ENCODE measurements at regions not wholly inside any gene's neighbourhood (a gene's known extent, or its start where the extent isn't known, plus 50 kb on each side); places are given as distances from the start of the nearest gene placed in this dataset.

- dilution Hi-C loops (cut with MboI; ENCODE audit: extremely low pct_ligation_motif_present, low sequenced_read_pairs), result no loop called here
- no peaks in the 10 kb centered on the region for H3K36me3 ChIP-seq (ENCODE audit: control insufficient read depth in 2 of 2, extremely low read depth in 1 of 2, insufficient read depth in 2 of 2, low read length in 2 of 2)
These were observed 716.1 kb downstream of the QKI start for GRCh38 chr6:164130585-164130984.

GRCh38 chr6:164130151-164130550 is 715.6 kb downstream of the QKI start:
- H3K9me1 ChIP-seq (ENCODE audit: control insufficient read depth, extremely low read depth, insufficient read depth, low read length), result no peaks in the 10 kb centered on the region
- H3K4me2 ChIP-seq (ENCODE audit: control insufficient read depth, extremely low read depth, insufficient read depth, low read depth, low read length), result no peak overlapping the region
- H3K4me3 ChIP-seq (ENCODE audit: control insufficient read depth in 2 of 3, extremely low read depth in 1 of 3, insufficient read depth in 2 of 3, low read depth in 1 of 3, low read length in 3 of 3), result no peak overlapping the region
- H3K9me3 ChIP-seq (ENCODE audit: control insufficient read depth, low read depth, low read length), result peaks cover 2% of the 10 kb centered on the region
- DNase-seq (ENCODE audit: low read depth, low spot score) (no peak), FAIRE-seq (no peak)
- no peaks in the 10 kb centered on the region for H3K36me3 ChIP-seq (ENCODE audit: control insufficient read depth in 2 of 2, extremely low read depth in 1 of 2, insufficient read depth in 2 of 2, low read length in 2 of 2)
- no peaks in the 10 kb centered on the region for H3K79me2 ChIP-seq (ENCODE audit: control insufficient read depth, insufficient read depth, low read length)
- H3K27ac ChIP-seq (ENCODE audit: control insufficient read depth, insufficient read depth, low read length), result no peak overlapping the region
- dilution Hi-C loops (cut with MboI; ENCODE audit: extremely low pct_ligation_motif_present, low sequenced_read_pairs), result no loop called here
- H4K20me1 ChIP-seq (ENCODE audit: control insufficient read depth, extremely low read depth, insufficient read depth, low read length), result no peaks in the 10 kb centered on the region
- no peak overlapping the region for H3K9ac ChIP-seq (ENCODE audit: control insufficient read depth, extremely low read depth, insufficient read depth, low read length)
- H3K27me3 ChIP-seq (ENCODE audit: control insufficient read depth, extremely low read depth, insufficient read depth, low read length), result no peaks in the 10 kb centered on the region
- no peak overlapping the region for H2AFZ ChIP-seq (ENCODE audit: control insufficient read depth, low read length)
- TF ChIP-seq EZH2 (IDR thresholded peaks at IDR 0.05; ENCODE audit: low read length) (no peak), CTCF (optimal IDR thresholded peaks at IDR 0.05 in 1 of 3, IDR thresholded peaks at IDR 0.05 in 1 of 3, conservative IDR thresholded peaks at IDR 0.05 in 1 of 3; ENCODE audit: extremely low read depth in 1 of 3, insufficient read depth in 2 of 3, low read length in 3 of 3) (no peak)
- no peaks in the 10 kb centered on the region for H3K4me1 ChIP-seq (ENCODE audit: control insufficient read depth, extremely low read depth, insufficient read depth, low read length)

More at GRCh38 chr6:164130585-164130984, 716.1 kb downstream of the QKI start:
- Histone ChIP-seq H3K4me3 (ENCODE audit: control insufficient read depth in 2 of 3, extremely low read depth in 1 of 3, insufficient read depth in 2 of 3, low read depth in 1 of 3, low read length in 3 of 3) (no peak overlapping the region), H4K20me1 (ENCODE audit: control insufficient read depth, extremely low read depth, insufficient read depth, low read length) (no peaks in the 10 kb centered on the region), H3K27ac (ENCODE audit: control insufficient read depth, insufficient read depth, low read length) (no peak overlapping the region), H3K9me3 (ENCODE audit: control insufficient read depth, low read depth, low read length) (peaks cover 5% of the 10 kb centered on the region), H3K79me2 (ENCODE audit: control insufficient read depth, insufficient read depth, low read length) (no peaks in the 10 kb centered on the region), H3K27me3 (ENCODE audit: control insufficient read depth, extremely low read depth, insufficient read depth, low read length) (no peaks in the 10 kb centered on the region), H3K9ac (ENCODE audit: control insufficient read depth, extremely low read depth, insufficient read depth, low read length) (no peak overlapping the region), H2AFZ (ENCODE audit: control insufficient read depth, low read length) (no peak overlapping the region), H3K4me2 (ENCODE audit: control insufficient read depth, extremely low read depth, insufficient read depth, low read depth, low read length) (no peak overlapping the region), H3K9me1 (ENCODE audit: control insufficient read depth, extremely low read depth, insufficient read depth, low read length) (no peaks in the 10 kb centered on the region), H3K4me1 (ENCODE audit: control insufficient read depth, extremely low read depth, insufficient read depth, low read length) (no peaks in the 10 kb centered on the region)
- DNase-seq (ENCODE audit: low read depth, low spot score) (no peak), FAIRE-seq (no peak)
- TF ChIP-seq EZH2 (IDR thresholded peaks at IDR 0.05; ENCODE audit: low read length) (no peak), CTCF (optimal IDR thresholded peaks at IDR 0.05 in 1 of 3, IDR thresholded peaks at IDR 0.05 in 1 of 3, conservative IDR thresholded peaks at IDR 0.05 in 1 of 3; ENCODE audit: extremely low read depth in 1 of 3, insufficient read depth in 2 of 3, low read length in 3 of 3) (no peak)

All from keratinocyte (primary cell).